Rectal smooth muscle tissue (tissue), 1 donor: ENCODE measurements at regions not wholly inside any gene's neighbourhood (a gene's known extent, or its start where the extent isn't known, plus 50 kb on each side); places are given as distances from the start of the nearest gene placed in this dataset.
"Not testable (repeated sequence)": the region's sequence is repeated elsewhere in the genome, so short reads cannot be mapped to it uniquely, and the experiment has no call there.

Experiments used
- H3K27ac ChIP-seq: one replicate; pipeline ENCODE4 v1.7.0; 2013; ENCODE audit warnings: low read depth, low read length, inconsistent platforms
- H3K27me3 ChIP-seq: one replicate; pipeline ENCODE4 v1.7.0; 2013; ENCODE audit warnings: low read length; ENCODE audit not compliant: control insufficient read depth, insufficient read depth
- H3K36me3 ChIP-seq: one replicate; pipeline ENCODE4 v1.7.0; 2013; ENCODE audit warnings: low read length; ENCODE audit not compliant: control insufficient read depth, insufficient read depth
- H3K4me1 ChIP-seq: one replicate; pipeline ENCODE4 v1.7.0; 2013; ENCODE audit warnings: low read length; ENCODE audit not compliant: control insufficient read depth, insufficient read depth
- H3K4me3 ChIP-seq: one replicate; pipeline ENCODE4 v1.7.0; 2013; ENCODE audit warnings: low read length
- H3K9ac ChIP-seq: one replicate; pipeline ENCODE4 v1.7.0; 2013; ENCODE audit warnings: low read length

GRCh38 chr2:160592401-160592800 is 98.8 kb upstream of the RBMS1 start:
- Histone ChIP-seq H3K4me3 (no peak overlapping the region), H3K4me1 (no peaks in the 10 kb centered on the region), H3K9ac (no peak overlapping the region), H3K27ac (no peak overlapping the region), H3K36me3 (no peaks in the 10 kb centered on the region), H3K27me3 (no peaks in the 10 kb centered on the region)

- Histone ChIP-seq H3K36me3 (no peaks in the 10 kb centered on the region), H3K27me3 (no peaks in the 10 kb centered on the region), H3K4me3 (no peak overlapping the region)
Measured at GRCh38 chr2:160592993-160593392, 99.4 kb upstream of the RBMS1 start.

GRCh38 chr2:160596441-160596840 is 102.8 kb upstream of the RBMS1 start:
- no peaks in the 10 kb centered on the region for H3K36me3 ChIP-seq

More at GRCh38 chr2:160592993-160593392, 99.4 kb upstream of the RBMS1 start:
- Histone ChIP-seq H3K9ac (no peak overlapping the region), H3K4me1 (no peaks in the 10 kb centered on the region), H3K27ac (no peak overlapping the region)

GRCh38 chr2:160600437-160600836 is 106.8 kb upstream of the RBMS1 start:
- H3K27me3 ChIP-seq, H3K4me3 ChIP-seq, H3K9ac ChIP-seq, H3K36me3 ChIP-seq, H3K27ac ChIP-seq, H3K4me1 ChIP-seq: not testable (repeated sequence)

More at GRCh38 chr2:160596441-160596840, 102.8 kb upstream of the RBMS1 start:
- Histone ChIP-seq H3K27me3 (no peaks in the 10 kb centered on the region), H3K4me1 (no peaks in the 10 kb centered on the region), H3K27ac (no peak overlapping the region), H3K9ac (no peak overlapping the region), H3K4me3 (no peak overlapping the region)

GRCh38 chr2:160602073-160602472 is 108.5 kb upstream of the RBMS1 start:
- Histone ChIP-seq H3K27me3 (no peaks in the 10 kb centered on the region), H3K27ac (no peak overlapping the region), H3K9ac (no peak overlapping the region), H3K4me1 (no peaks in the 10 kb centered on the region), H3K4me3 (no peak overlapping the region), H3K36me3 (no peaks in the 10 kb centered on the region)

GRCh38 chr2:160603771-160604510 is 110.3 kb upstream of the RBMS1 start:
- Histone ChIP-seq H3K4me3 (no peak overlapping the region), H3K9ac (no peak overlapping the region), H3K36me3 (no peaks in the 10 kb centered on the region), H3K27ac (no peak overlapping the region), H3K4me1 (no peaks in the 10 kb centered on the region), H3K27me3 (no peaks in the 10 kb centered on the region)

GRCh38 chr2:160606341-160606740 is 112.7 kb upstream of the RBMS1 start:
- H3K36me3 ChIP-seq: no peaks in the 10 kb centered on the region
- no peaks in the 10 kb centered on the region for H3K27me3 ChIP-seq
- no peaks in the 10 kb centered on the region for H3K4me1 ChIP-seq
- no peak overlapping the region for H3K4me3 ChIP-seq
- H3K27ac ChIP-seq: no peak overlapping the region
- no peak overlapping the region for H3K9ac ChIP-seq

- Histone ChIP-seq H3K27me3 (no peaks in the 10 kb centered on the region), H3K9ac (no peak overlapping the region), H3K27ac (no peak overlapping the region), H3K4me3 (no peak overlapping the region), H3K36me3 (no peaks in the 10 kb centered on the region), H3K4me1 (no peaks in the 10 kb centered on the region)
Measured at GRCh38 chr2:160608599-160608998, 115.0 kb upstream of the RBMS1 start.

- Histone ChIP-seq H3K27ac (no peak overlapping the region), H3K9ac (no peak overlapping the region), H3K4me1 (no peaks in the 10 kb centered on the region), H3K27me3 (no peaks in the 10 kb centered on the region), H3K4me3 (no peak overlapping the region), H3K36me3 (no peaks in the 10 kb centered on the region)
Measured at GRCh38 chr2:160609346-160609745, 115.7 kb upstream of the RBMS1 start.

- H3K36me3 ChIP-seq: no peaks in the 10 kb centered on the region
Measured at GRCh38 chr2:160610041-160610440, 116.4 kb upstream of the RBMS1 start.

GRCh38 chr2:160612266-160612856 is 118.8 kb upstream of the RBMS1 start:
- Histone ChIP-seq H3K4me1 (no peaks in the 10 kb centered on the region), H3K4me3 (no peak overlapping the region), H3K36me3 (no peaks in the 10 kb centered on the region), H3K27ac (no peak overlapping the region), H3K9ac (no peak overlapping the region), H3K27me3 (no peaks in the 10 kb centered on the region)

More at GRCh38 chr2:160610041-160610440, 116.4 kb upstream of the RBMS1 start:
- Histone ChIP-seq H3K27ac (no peak overlapping the region), H3K9ac (no peak overlapping the region), H3K27me3 (no peaks in the 10 kb centered on the region), H3K4me1 (no peaks in the 10 kb centered on the region), H3K4me3 (no peak overlapping the region)

GRCh38 chr2:160613466-160614153 is 120.0 kb upstream of the RBMS1 start:
- H3K36me3 ChIP-seq: no peaks in the 10 kb centered on the region
- no peaks in the 10 kb centered on the region for H3K27me3 ChIP-seq
- no peak overlapping the region for H3K9ac ChIP-seq
- H3K4me1 ChIP-seq: no peaks in the 10 kb centered on the region
- no peak overlapping the region for H3K27ac ChIP-seq
- no peak overlapping the region for H3K4me3 ChIP-seq
